ENCODE measurements at regions not wholly inside any gene's neighbourhood (a gene's known extent, or its start where the extent isn't known, plus 50 kb on each side); places are given as distances from the start of the nearest gene placed in this dataset.

DNA sequence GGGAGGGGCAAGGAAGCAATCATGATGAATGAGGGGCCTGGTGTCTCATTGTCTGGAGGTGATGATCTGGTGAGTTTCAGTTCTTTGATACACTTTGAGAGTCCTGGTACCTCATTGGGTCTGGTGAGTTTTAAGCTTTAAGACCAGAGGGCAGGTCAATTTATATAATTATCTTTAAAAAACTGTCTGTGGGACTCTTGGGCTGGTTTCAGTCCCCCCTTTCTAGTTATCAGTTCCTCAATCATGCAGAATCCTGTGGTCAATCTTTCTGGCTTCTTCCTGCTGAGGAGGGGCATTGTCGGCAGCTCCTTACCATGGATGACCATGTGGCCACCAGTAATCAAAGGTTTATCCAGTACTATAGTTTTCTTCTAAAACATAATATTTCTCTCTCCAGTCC lies 789.1 kb downstream of the PCDH18 start:
- no peak for DNase-seq (ENCODE audit: low read depth)
- H3K4me3 ChIP-seq (ENCODE audit: low read depth, low read length), result no peak overlapping the region
- TF ChIP-seq, protein P1, sequence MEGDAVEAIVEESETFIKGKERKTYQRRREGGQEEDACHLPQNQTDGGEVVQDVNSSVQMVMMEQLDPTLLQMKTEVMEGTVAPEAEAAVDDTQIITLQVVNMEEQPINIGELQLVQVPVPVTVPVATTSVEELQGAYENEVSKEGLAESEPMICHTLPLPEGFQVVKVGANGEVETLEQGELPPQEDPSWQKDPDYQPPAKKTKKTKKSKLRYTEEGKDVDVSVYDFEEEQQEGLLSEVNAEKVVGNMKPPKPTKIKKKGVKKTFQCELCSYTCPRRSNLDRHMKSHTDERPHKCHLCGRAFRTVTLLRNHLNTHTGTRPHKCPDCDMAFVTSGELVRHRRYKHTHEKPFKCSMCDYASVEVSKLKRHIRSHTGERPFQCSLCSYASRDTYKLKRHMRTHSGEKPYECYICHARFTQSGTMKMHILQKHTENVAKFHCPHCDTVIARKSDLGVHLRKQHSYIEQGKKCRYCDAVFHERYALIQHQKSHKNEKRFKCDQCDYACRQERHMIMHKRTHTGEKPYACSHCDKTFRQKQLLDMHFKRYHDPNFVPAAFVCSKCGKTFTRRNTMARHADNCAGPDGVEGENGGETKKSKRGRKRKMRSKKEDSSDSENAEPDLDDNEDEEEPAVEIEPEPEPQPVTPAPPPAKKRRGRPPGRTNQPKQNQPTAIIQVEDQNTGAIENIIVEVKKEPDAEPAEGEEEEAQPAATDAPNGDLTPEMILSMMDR (IDR thresholded peaks at IDR 0.05; ENCODE audit: control insufficient read depth, extremely low read depth, insufficient read depth), result no peak

DNA sequence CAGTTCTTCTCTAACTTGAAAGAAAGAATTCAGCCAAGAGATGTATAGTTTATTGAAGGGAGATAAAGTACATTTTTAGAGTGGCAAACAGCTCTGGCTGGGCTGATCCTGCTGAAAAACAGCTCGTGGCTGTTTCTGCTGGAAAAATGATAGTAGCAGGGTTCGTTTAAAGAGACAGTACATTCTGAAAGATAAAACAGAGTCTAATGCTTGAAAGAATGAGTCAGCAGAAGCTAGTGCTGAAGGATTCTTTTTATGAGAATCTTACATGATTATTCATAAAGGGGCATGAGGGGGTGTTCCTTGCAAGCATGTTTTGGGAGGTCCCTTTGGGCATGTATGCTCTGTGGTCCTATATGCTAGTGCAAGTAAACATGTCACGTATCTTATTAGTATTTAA lies 790.0 kb downstream of the PCDH18 start:
- H3K4me3 ChIP-seq (ENCODE audit: low read depth, low read length), result no peak overlapping the region
- TF ChIP-seq, protein P1 (IDR thresholded peaks at IDR 0.05; ENCODE audit: control insufficient read depth, extremely low read depth, insufficient read depth), result no peak

DNA sequence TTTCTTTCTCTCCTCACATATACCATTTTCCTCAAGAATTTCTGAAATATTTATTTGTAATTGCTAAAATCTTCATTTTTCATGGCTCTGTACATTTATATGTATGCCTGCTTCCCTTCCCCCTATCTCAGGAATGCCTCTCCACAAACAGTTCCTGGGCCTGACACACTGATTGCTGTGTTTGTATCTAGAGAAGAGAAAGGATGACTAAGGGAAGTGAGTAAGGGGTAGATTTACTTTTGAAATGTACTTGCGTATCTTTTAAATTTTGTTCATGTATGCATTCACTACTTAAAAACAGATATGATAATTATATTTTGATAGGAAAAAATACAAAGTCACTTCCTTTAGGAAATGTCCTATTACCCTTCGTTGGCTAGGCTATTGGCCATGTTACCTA lies 790.8 kb downstream of the PCDH18 start:
- no peak for DNase-seq (ENCODE audit: low read depth)
- H3K4me3 ChIP-seq (ENCODE audit: low read depth, low read length), result no peak overlapping the region
- TF ChIP-seq, protein P1 (IDR thresholded peaks at IDR 0.05; ENCODE audit: control insufficient read depth, extremely low read depth, insufficient read depth), result no peak

More for the DNA sequence above, 790.0 kb downstream of the PCDH18 start:
- no peak for DNase-seq (ENCODE audit: low read depth)

DNA sequence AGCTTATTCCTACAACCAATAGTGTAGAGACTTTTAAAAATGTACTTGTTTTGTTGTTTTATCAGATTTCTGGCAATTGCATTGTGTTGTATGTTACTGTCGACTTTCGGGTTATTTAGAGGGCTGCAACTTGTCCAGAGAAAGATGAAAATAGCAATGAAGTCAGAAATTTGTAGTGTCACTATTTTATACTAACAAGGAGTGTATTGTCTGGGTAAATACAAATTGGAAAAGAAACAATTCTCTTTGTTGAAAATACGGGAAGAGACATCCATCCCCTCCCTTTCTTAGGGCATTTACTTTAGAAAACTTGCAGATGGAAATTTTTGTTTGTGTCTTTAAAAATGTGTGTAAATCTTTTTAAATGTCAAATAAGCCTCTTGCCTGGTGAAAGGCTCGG lies 792.0 kb downstream of the PCDH18 start:
- no peak overlapping the region for H3K4me3 ChIP-seq (ENCODE audit: low read depth, low read length)
- TF ChIP-seq, protein P1 (IDR thresholded peaks at IDR 0.05; ENCODE audit: control insufficient read depth, extremely low read depth, insufficient read depth), result no peak
- no peak for DNase-seq (ENCODE audit: low read depth)

DNA sequence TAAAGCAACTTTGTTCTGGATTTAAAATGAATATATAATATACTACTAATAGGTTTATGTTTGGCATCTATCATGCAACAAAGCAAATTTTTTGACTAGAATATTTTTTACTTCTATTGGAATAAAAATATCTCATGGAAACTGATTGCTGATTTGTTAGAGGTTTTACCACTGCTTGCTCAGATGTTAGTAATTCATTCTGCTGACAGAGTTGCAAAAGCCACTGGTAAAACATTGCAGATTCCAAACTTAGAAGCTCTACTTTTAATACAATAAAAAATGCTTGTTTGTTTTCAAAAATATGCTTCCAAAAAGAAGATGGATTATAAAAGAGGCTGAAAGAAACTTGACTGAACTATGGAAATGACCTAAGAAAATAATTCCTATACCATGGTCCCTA lies 795.2 kb downstream of the PCDH18 start:
- no peak for DNase-seq (ENCODE audit: low read depth)
- TF ChIP-seq, protein P1 (IDR thresholded peaks at IDR 0.05; ENCODE audit: control insufficient read depth, extremely low read depth, insufficient read depth), result no peak
- H3K4me3 ChIP-seq (ENCODE audit: low read depth, low read length), result no peak overlapping the region

DNA sequence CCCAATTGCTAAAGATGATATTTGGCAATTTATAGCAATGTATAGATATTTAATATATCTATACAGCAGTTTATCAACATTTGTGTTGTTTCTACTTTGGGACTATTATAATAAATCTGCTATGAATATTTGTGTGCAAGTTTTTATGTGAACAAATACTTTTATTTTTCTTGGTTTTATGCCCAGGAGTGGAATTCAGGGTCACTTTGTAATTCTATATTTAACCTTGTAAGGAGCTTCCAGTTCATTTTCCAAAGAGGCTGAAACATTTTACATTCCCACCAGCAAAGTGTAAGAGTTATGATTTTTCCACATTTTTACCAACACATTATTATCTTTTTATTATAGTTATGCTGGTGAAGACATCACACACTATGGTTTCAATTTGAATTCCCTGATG lies 801.3 kb downstream of the PCDH18 start:
- TF ChIP-seq, protein P1 (IDR thresholded peaks at IDR 0.05; ENCODE audit: control insufficient read depth, extremely low read depth, insufficient read depth), result no peak
- H3K4me3 ChIP-seq (ENCODE audit: low read depth, low read length), result no peak overlapping the region
- DNase-seq (ENCODE audit: low read depth), result no peak

DNA sequence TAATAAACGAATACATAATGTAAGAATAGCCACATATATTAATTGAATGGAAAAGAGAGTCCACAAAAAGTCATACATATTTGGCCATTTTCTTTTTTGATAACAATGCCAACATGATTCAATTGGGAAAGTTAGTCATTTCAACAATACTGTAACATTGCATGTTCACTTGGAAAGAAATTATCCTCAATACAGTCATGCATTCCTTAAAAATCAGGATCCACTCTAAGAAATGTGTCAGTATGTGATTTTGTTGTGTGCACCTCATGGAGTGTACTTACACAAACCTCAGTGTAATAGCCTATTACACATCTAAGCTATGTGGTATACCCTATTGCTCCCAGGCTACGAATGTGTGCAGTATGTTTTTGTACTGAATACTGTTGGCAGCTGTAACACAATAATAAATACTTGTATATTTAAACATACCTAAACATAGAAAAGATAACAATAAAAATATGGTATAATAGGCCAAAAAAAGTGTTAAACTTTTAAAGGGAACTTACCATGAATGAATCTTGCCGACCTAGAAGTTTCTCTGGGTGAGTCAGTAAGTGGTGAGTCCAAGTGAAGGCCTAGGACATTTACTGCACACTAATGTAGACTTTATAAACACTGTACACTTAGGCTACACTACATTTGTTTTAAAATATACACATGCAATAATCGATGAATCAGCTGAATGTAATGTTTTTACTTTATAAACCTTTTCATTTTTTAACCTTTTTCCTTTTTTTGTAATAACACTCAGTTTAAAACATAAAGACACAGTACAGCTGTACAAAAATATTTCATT lies 806.8 kb downstream of the PCDH18 start:
- H3K4me3 ChIP-seq (ENCODE audit: low read depth, low read length), result no peak overlapping the region
- DNase-seq (ENCODE audit: low read depth), result no peak
- TF ChIP-seq, protein P1 (IDR thresholded peaks at IDR 0.05; ENCODE audit: control insufficient read depth, extremely low read depth, insufficient read depth), result no peak

Data from LNCaP clone FGC (cell line).